H1 (cell line): ENCODE measurements at regions not wholly inside any gene's neighbourhood (a gene's known extent, or its start where the extent isn't known, plus 50 kb on each side); places are given as distances from the start of the nearest gene placed in this dataset.

Experiments
- CTCF ChIA-PET: fragments of 300-600 bp; sonication (Branson Sonifier 250); formaldehyde crosslinking; loops from one replicate; lab custom pipeline; 2021; ENCODE audit not compliant: partially characterized antibody; lab: Charles Lee
- POLR2A ChIA-PET: fragments of 300-600 bp; sonication (Branson Sonifier 250); formaldehyde crosslinking; loops from one replicate; lab custom pipeline; 2021; ENCODE audit warnings: inconsistent platforms; ENCODE audit not compliant: partially characterized antibody; lab: Charles Lee
- DNase-seq, 2 experiments: peaks; one replicate each; pipeline versions ENCODE4 v3.0.0 to v3.0.0-alpha.2; 2010 to 2022; ENCODE audit warnings: low spot score in 2 of 2, low read depth in 1 of 2, mixed read lengths in 1 of 2
- FAIRE-seq: peaks from 2 replicates; lab custom pipeline; 2011; peaks lifted over from hg19 to GRCh38; lab: Jason Lieb, UNC
- H2AFZ ChIP-seq: 2 replicates; pipeline ENCODE4 v1.8.1; 2012; ENCODE audit warnings: low read length, inconsistent platforms
- H2AK5ac ChIP-seq: 2 replicates; pipeline ENCODE4 v1.6.1; 2013; ENCODE audit warnings: low read depth, low read length
- H2BK120ac ChIP-seq: replicated peaks from 2 replicates; pipeline ENCODE3; 2013; ENCODE audit warnings: low read depth, low read length, inconsistent platforms
- H2BK12ac ChIP-seq: 2 replicates; pipeline ENCODE4 v1.6.1; 2013; ENCODE audit warnings: low read depth, low read length
- H2BK15ac ChIP-seq: 2 replicates; pipeline ENCODE4 v1.6.1; 2013; ENCODE audit warnings: low read length
- H2BK20ac ChIP-seq: 2 replicates; pipeline ENCODE4 v1.6.1; 2013; ENCODE audit warnings: low read length
- H2BK5ac ChIP-seq: 2 replicates; pipeline ENCODE4 v1.6.1; 2013; ENCODE audit warnings: low read depth, low read length
- H3K14ac ChIP-seq: 2 replicates; pipeline ENCODE4 v1.6.1; 2013; ENCODE audit warnings: inconsistent platforms; ENCODE audit not compliant: insufficient read length
- H3K18ac ChIP-seq: 2 replicates; pipeline ENCODE4 v1.6.1; 2013; ENCODE audit warnings: low read length; ENCODE audit errors: extremely low read depth
- H3K23ac ChIP-seq: 2 replicates; pipeline ENCODE4 v1.6.1; 2013; ENCODE audit warnings: inconsistent platforms; ENCODE audit not compliant: insufficient read length
- H3K23me2 ChIP-seq: 2 replicates; pipeline ENCODE4 v1.6.1; 2013; ENCODE audit warnings: low read depth, low read length
- H3K27ac ChIP-seq: 2 replicates; pipeline ENCODE4 v1.6.1; 2011; ENCODE audit warnings: low read depth, low read length, inconsistent platforms
- H3K27me3 ChIP-seq, 4 experiments: replicated peaks in 1 of 4; 1 replicate in 1 of 4; 2 replicates in 3 of 4; pipeline versions ENCODE4 v1.6.1 to v1.8.1; 2011 to 2013; ENCODE audit warnings: low read length in 3 of 4, mild to moderate bottlenecking in 3 of 4, inconsistent platforms in 2 of 4, mixed read lengths in 2 of 4, moderate library complexity in 1 of 4; ENCODE audit not compliant: control insufficient read depth in 3 of 4, insufficient read depth in 3 of 4; ENCODE audit errors: extremely low read depth in 1 of 4
- H3K36me3 ChIP-seq, 4 experiments: 2 replicates each; pipeline versions ENCODE4 v1.6.1 to v1.8.1; 2011 to 2013; ENCODE audit warnings: mild to moderate bottlenecking in 4 of 4, low read length in 3 of 4, moderate library complexity in 2 of 4, control low read depth in 1 of 4, inconsistent platforms in 1 of 4; ENCODE audit not compliant: insufficient read depth in 4 of 4, control insufficient read depth in 2 of 4
- H3K4ac ChIP-seq: replicated peaks from 2 replicates; pipeline ENCODE3; 2013; ENCODE audit warnings: low read length, low read depth, mixed read lengths, inconsistent platforms; ENCODE audit not compliant: insufficient read length
- H3K4me1 ChIP-seq, 4 experiments: replicated peaks in 1 of 4; 1 replicate in 1 of 4; 2 replicates in 3 of 4; pipeline versions ENCODE4 v1.6.1 to v1.8.1; 2011 to 2013; ENCODE audit warnings: low read length in 3 of 4, inconsistent platforms in 2 of 4, mixed read lengths in 1 of 4; ENCODE audit not compliant: insufficient read depth in 4 of 4, control insufficient read depth in 3 of 4
- H3K4me2 ChIP-seq, 2 experiments: 2 replicates each; pipeline versions ENCODE4 v1.6.1 to v1.8.1; 2011 to 2013; ENCODE audit warnings: low read depth in 2 of 2, low read length in 2 of 2, control low read depth in 1 of 2, inconsistent platforms in 1 of 2, mild to moderate bottlenecking in 1 of 2; ENCODE audit not compliant: insufficient read depth in 1 of 2
- H3K4me3 ChIP-seq, 4 experiments: fragments of 200-600, 300-600 bp in 1 of 4; sonication (generic), shearing (Covaris generic), sonication (Bioruptor Twin) in 1 of 4; 2 replicates each; pipeline versions ENCODE4 v1.5.1 to v1.8.1; 2011 to 2016; ENCODE audit warnings: low read length in 4 of 4, low read depth in 3 of 4, control low read depth in 2 of 4, inconsistent platforms in 2 of 4, mild to moderate bottlenecking in 2 of 4, mixed read lengths in 1 of 4, moderate library complexity in 1 of 4; ENCODE audit not compliant: insufficient read depth in 2 of 4; ENCODE audit errors: extremely low read depth in 1 of 4
- H3K56ac ChIP-seq: replicated peaks from 2 replicates; pipeline ENCODE3; 2013; ENCODE audit warnings: low read depth, mild to moderate bottlenecking, mixed read lengths, low read length, inconsistent platforms; ENCODE audit not compliant: insufficient read length
- H3K79me1 ChIP-seq: 2 replicates; pipeline ENCODE4 v1.6.1; 2013; ENCODE audit warnings: low read depth, low read length, control low read depth
- H3K79me2 ChIP-seq, 2 experiments: 2 replicates each; pipeline versions ENCODE4 v1.6.1 to v1.8.1; 2012 to 2013; ENCODE audit warnings: low read length in 2 of 2, mild to moderate bottlenecking in 2 of 2, inconsistent platforms in 1 of 2; ENCODE audit not compliant: insufficient read depth in 2 of 2, control insufficient read depth in 1 of 2
- H3K9ac ChIP-seq, 4 experiments: replicated peaks in 1 of 4; 1 replicate in 1 of 4; 2 replicates in 3 of 4; pipeline versions ENCODE4 v1.6.1 to v1.8.1; 2011 to 2013; ENCODE audit warnings: low read depth in 3 of 4, low read length in 3 of 4, control low read depth in 2 of 4, mild to moderate bottlenecking in 2 of 4, moderate library complexity in 2 of 4, inconsistent platforms in 1 of 4; ENCODE audit errors: extremely low read depth in 1 of 4
- H3K9me3 ChIP-seq, 2 experiments: 2 replicates each; pipeline versions ENCODE4 v1.6.1 to v1.8.1; 2012 to 2013; ENCODE audit warnings: mild to moderate bottlenecking in 2 of 2, moderate library complexity in 2 of 2, control low read depth in 1 of 2, inconsistent platforms in 1 of 2, low read depth in 1 of 2, low read length in 1 of 2, mixed read lengths in 1 of 2; ENCODE audit not compliant: insufficient read depth in 2 of 2
- H4K20me1 ChIP-seq, 2 experiments: replicated peaks in 1 of 2; 2 replicates each; pipeline versions ENCODE3 to v1.8.1; 2011 to 2013; ENCODE audit warnings: inconsistent platforms in 2 of 2, low read length in 2 of 2, mild to moderate bottlenecking in 1 of 2; ENCODE audit not compliant: insufficient read depth in 2 of 2, control insufficient read depth in 1 of 2
- H4K5ac ChIP-seq: 2 replicates; pipeline ENCODE4 v1.6.1; 2013; ENCODE audit warnings: low read length, low read depth, mixed read lengths, inconsistent platforms; ENCODE audit not compliant: insufficient read length
- H4K8ac ChIP-seq: 2 replicates; pipeline ENCODE4 v1.8.0; 2013; ENCODE audit warnings: mild to moderate bottlenecking, moderate library complexity, low read length, inconsistent platforms; ENCODE audit not compliant: insufficient read depth; ENCODE audit errors: extremely low read depth
- H4K91ac ChIP-seq: replicated peaks from 2 replicates; pipeline ENCODE3; 2013; ENCODE audit warnings: low read length, mixed read lengths, inconsistent platforms; ENCODE audit not compliant: insufficient read length
- CBX5 ChIP-seq: fragments of 300-800, 300-1000 bp; sonication (generic); IDR thresholded peaks from 2 replicates; pipeline ENCODE4 v1.7.1; 2016; ENCODE audit warnings: antibody characterized with exemption, low read length, low read depth
- CHD1 ChIP-seq: IDR thresholded peaks from 2 replicates; pipeline ENCODE4 v1.6.1; 2012; ENCODE audit warnings: low read depth, low read length, improper control_type of control experiment
- EGR1 ChIP-seq: IDR thresholded peaks from 2 replicates; pipeline ENCODE4 v1.6.1; 2011; ENCODE audit warnings: low read depth, low read length, borderline replicate concordance
- RAD21 ChIP-seq, 2 experiments: IDR thresholded peaks in 1 of 2; conservative IDR thresholded peaks in 1 of 2; 2 replicates each; pipeline ENCODE4 v1.6.1; 2011; ENCODE audit warnings: low read depth in 2 of 2, low read length in 2 of 2, improper control_type of control experiment in 1 of 2, inconsistent platforms in 1 of 2, mild to moderate bottlenecking in 1 of 2, moderate library complexity in 1 of 2
- ZNF274 ChIP-seq: IDR thresholded peaks from 2 replicates; pipeline ENCODE4 v1.7.0; 2012; ENCODE audit warnings: low read length, borderline replicate concordance; ENCODE audit errors: extremely low read depth
- WGBS, 2 experiments: shearing (Covaris generic) in 1 of 2; methylation state at CpG; one replicate each; pipeline versions ENCODE4 v1.1.6 to v1.1.7; 2013 to 2015; ENCODE audit warnings: low lambda C conversion rate in 2 of 2, mixed read lengths in 2 of 2, inconsistent platforms in 1 of 2, low coverage in 1 of 2, missing lambda C conversion rate in 1 of 2; ENCODE audit not compliant: insufficient replicate concordance in 2 of 2, insufficient coverage in 1 of 2, insufficient read length in 1 of 2; ENCODE audit errors: extremely low coverage in 1 of 2, missing lambda C conversion rate in 1 of 2; 5-methylcytosine and 5-hydroxymethylcytosine counted together

DNA sequence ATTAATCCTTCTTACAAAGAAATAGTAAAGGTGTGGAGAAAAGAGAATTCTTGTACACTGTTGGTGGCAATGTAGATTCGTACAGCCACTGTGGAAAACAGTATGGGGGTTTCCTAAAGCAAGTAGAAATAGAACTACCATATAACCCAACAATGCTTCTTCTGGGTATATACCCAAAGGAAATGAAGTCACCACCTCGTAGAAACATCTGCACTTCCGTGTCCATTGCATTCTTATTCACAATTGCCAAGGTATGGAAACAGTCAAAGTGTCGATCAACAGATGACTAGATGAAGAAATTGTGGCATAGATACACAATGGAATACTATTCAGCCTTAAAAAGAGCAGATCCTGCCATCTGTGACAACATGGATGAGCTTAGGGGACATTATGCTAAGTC, 93.4 kb upstream of the TGIF1 start:
- H4K91ac ChIP-seq, result no peak overlapping the region
- no peak overlapping the region for H3K4ac ChIP-seq
- no peak overlapping the region for H3K23ac ChIP-seq
- H4K8ac ChIP-seq, result no peak overlapping the region
- POLR2A ChIA-PET, result no interaction called here
- no peaks in the 10 kb centered on the region for H4K20me1 ChIP-seq
- H2BK12ac ChIP-seq, result no peak overlapping the region
- H3K9ac ChIP-seq, result no peak overlapping the region
- H2AK5ac ChIP-seq, result no peak overlapping the region
- no peaks in the 10 kb centered on the region for H3K23me2 ChIP-seq
- no peak overlapping the region for H3K27ac ChIP-seq
- DNase-seq, result no peak
- no peak overlapping the region for H2AFZ ChIP-seq
- no peak overlapping the region for H3K18ac ChIP-seq
- TF ChIP-seq CBX5, result no peak
- TF ChIP-seq EGR1, result no peak
- no peak for TF ChIP-seq ZNF274
- TF ChIP-seq CHD1, result no peak
- no peak for TF ChIP-seq RAD21 (IDR thresholded peaks at IDR 0.05 in 1 of 2, conservative IDR thresholded peaks at IDR 0.05 in 1 of 2; ENCODE audit: low read depth in 2 of 2, low read length in 2 of 2)
- TF ChIP-seq, all 59 proteins: peak for 0
- Histone ChIP-seq H3K79me1 (no peaks in the 10 kb centered on the region), H3K14ac (no peak overlapping the region), H2BK5ac (no peak overlapping the region), H3K36me3 (no peaks in the 10 kb centered on the region), H3K79me2 (no peaks in the 10 kb centered on the region), H3K4me1 (peaks cover 0 to 6% (median 0%) of the 10 kb centered on the region in 4 experiments; a peak in 2 of 7 replicates), H2BK120ac (no peak overlapping the region), H4K5ac (no peak overlapping the region), H2BK15ac (no peak overlapping the region), H3K4me2 (no peak overlapping the region), H3K9me3 (no peaks in the 10 kb centered on the region), H3K27me3 (no peaks in the 10 kb centered on the region), H2BK20ac (no peak overlapping the region), H3K56ac (no peak overlapping the region), H3K4me3 (no peak overlapping the region)
- no peak for FAIRE-seq
- CTCF ChIA-PET, result interaction anchor here (0.6 to 2.3 kb wide), 4 partner anchors 28 to 82 kb away, joined by 3 to 4 read pairs (median 4); no protein-coding TSS in a partner anchor
- WGBS, 2 experiments, result 96% methylated on average over 4 of the region's 4 CpGs; no CpG with 5 or more reads in 1 of the 2 experiments
